ENCODE measurements at regions not wholly inside any gene's neighbourhood (a gene's known extent, or its start where the extent isn't known, plus 50 kb on each side); places are given as distances from the start of the nearest gene placed in this dataset.

GRCh38 chr4:34791209-34791608 lies 1453.1 kb downstream of the ARAP2 start:
- TF ChIP-seq POLR2AphosphoS5 (IDR thresholded peaks at IDR 0.05) (no peak), POLR2A (IDR thresholded peaks at IDR 0.05) (no peak)
